NCI-H82 (cell line): ENCODE measurements at regions not wholly inside any gene's neighbourhood (a gene's known extent, or its start where the extent isn't known, plus 50 kb on each side); places are given as distances from the start of the nearest gene placed in this dataset.

Experiments
- DNase-seq: peaks from one replicate; lab custom pipeline; 2025; lab: John Stamatoyannopoulos, UW

- DNase-seq: no peak
These were observed 240.8 kb upstream of the TMPO start for GRCh38 chr12:98274430-98275130.

GRCh38 chr12:98275131-98275475 is 240.3 kb upstream of the TMPO start:
- no peak for DNase-seq

- peak; percentile 13 for DNase-seq
These were observed 235.2 kb upstream of the TMPO start for GRCh38 chr12:98280152-98280551.

GRCh38 chr12:98280621-98281020 is 234.8 kb upstream of the TMPO start:
- DNase-seq: peak; percentile 18

GRCh38 chr12:98291828-98292227 is 223.6 kb upstream of the TMPO start:
- no peak for DNase-seq

- peak; percentile 17 for DNase-seq
These were observed 221.2 kb upstream of the TMPO start for GRCh38 chr12:98294051-98294805.

- DNase-seq: no peak
These were observed 219.7 kb upstream of the TMPO start for GRCh38 chr12:98295681-98296080.

- DNase-seq: no peak
These were observed 218.8 kb upstream of the TMPO start for GRCh38 chr12:98296462-98297079.

- DNase-seq: no peak
These were observed 217.9 kb upstream of the TMPO start for GRCh38 chr12:98297538-98297937.

GRCh38 chr12:98308141-98308540 is 207.2 kb upstream of the TMPO start:
- DNase-seq: no peak

- no peak for DNase-seq
These were observed 197.2 kb upstream of the TMPO start for GRCh38 chr12:98317939-98318899.

- no peak for DNase-seq
These were observed 195.5 kb upstream of the TMPO start for GRCh38 chr12:98319716-98320425.

- DNase-seq: no peak
These were observed 190.4 kb upstream of the TMPO start for GRCh38 chr12:98325003-98325402.

- DNase-seq: no peak
These were observed 186.9 kb upstream of the TMPO start for GRCh38 chr12:98328467-98328866.

- no peak for DNase-seq
These were observed 185.8 kb upstream of the TMPO start for GRCh38 chr12:98329589-98329988.

GRCh38 chr12:98332642-98333041 is 182.7 kb upstream of the TMPO start:
- DNase-seq: peak; percentile 35

GRCh38 chr12:98334768-98335167 is 180.6 kb upstream of the TMPO start:
- DNase-seq: no peak

- DNase-seq: no peak
These were observed 174.4 kb upstream of the TMPO start for GRCh38 chr12:98341026-98341425.

GRCh38 chr12:98341732-98342131 is 173.7 kb upstream of the TMPO start:
- DNase-seq: no peak

GRCh38 chr12:98343002-98343567 is 172.3 kb upstream of the TMPO start:
- no peak for DNase-seq
